ENCODE measurements at regions not wholly inside any gene's neighbourhood (a gene's known extent, or its start where the extent isn't known, plus 50 kb on each side); places are given as distances from the start of the nearest gene placed in this dataset.

DNA sequence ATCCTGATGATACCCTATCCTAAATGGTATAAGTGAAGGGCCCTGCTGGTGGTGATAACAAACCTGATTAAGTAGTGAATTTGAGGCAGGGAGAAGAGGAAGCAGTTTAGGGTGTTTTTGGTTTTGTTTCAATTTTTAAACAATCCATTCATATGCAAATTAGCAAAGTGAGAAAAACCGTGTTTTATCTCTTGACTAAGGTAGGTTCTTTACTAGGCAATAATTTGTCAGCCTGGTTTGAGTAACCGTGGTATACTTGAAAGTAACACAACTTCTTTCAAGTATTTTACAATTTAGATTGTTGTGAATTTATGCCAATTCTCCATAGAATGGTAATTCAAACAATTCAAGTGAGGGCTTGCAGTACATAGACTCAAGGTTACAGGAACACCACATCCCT lies 177.8 kb upstream of the CD180 start:
- DNase-seq (ENCODE audit: low spot score): no peak
- TF ChIP-seq, protein P1, sequence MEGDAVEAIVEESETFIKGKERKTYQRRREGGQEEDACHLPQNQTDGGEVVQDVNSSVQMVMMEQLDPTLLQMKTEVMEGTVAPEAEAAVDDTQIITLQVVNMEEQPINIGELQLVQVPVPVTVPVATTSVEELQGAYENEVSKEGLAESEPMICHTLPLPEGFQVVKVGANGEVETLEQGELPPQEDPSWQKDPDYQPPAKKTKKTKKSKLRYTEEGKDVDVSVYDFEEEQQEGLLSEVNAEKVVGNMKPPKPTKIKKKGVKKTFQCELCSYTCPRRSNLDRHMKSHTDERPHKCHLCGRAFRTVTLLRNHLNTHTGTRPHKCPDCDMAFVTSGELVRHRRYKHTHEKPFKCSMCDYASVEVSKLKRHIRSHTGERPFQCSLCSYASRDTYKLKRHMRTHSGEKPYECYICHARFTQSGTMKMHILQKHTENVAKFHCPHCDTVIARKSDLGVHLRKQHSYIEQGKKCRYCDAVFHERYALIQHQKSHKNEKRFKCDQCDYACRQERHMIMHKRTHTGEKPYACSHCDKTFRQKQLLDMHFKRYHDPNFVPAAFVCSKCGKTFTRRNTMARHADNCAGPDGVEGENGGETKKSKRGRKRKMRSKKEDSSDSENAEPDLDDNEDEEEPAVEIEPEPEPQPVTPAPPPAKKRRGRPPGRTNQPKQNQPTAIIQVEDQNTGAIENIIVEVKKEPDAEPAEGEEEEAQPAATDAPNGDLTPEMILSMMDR (IDR thresholded peaks at IDR 0.05; ENCODE audit: extremely low read depth, missing control alignments): no peak

DNA sequence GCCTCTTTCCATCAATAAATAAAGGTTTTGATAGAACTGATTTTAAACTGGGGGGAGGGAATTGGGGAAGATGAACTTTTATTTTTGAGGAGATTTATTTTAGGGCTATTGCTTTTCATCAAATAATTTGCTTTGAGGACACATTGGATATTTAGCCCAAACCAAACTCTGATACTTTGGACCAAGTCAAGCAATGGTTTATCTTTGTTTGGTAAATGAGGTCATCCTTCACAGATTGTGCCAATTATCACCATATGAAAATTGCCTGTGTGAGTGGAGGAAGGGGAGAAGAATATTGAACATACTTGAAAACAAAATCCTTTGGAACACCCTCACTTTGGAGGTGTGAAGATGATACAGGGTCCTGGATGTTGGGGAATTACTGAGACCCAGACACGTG lies 176.9 kb upstream of the CD180 start:
- TF ChIP-seq, protein P1 (IDR thresholded peaks at IDR 0.05; ENCODE audit: extremely low read depth, missing control alignments): no peak
- no peak for DNase-seq (ENCODE audit: low spot score)

DNA sequence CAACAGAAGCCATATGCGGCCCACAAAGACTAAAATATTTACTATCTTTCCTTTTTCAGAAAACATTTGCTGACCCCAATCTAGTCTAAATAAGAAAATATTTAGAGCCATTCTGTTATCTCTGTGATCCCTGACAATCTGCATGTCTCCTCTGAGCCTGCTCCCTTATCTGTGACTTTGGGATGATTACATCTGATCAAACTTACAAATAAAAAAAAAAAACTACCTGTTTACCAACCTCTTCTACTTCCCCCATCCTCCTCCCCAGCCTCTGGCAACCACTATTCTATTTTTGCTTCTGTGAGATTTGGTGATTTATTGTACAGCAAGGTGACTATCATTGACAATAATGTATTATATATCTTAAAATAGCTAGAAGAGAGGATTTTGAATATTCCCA lies 176.3 kb upstream of the CD180 start:
- DNase-seq (ENCODE audit: low spot score): no peak
- TF ChIP-seq, protein P1 (IDR thresholded peaks at IDR 0.05; ENCODE audit: extremely low read depth, missing control alignments): no peak

DNA sequence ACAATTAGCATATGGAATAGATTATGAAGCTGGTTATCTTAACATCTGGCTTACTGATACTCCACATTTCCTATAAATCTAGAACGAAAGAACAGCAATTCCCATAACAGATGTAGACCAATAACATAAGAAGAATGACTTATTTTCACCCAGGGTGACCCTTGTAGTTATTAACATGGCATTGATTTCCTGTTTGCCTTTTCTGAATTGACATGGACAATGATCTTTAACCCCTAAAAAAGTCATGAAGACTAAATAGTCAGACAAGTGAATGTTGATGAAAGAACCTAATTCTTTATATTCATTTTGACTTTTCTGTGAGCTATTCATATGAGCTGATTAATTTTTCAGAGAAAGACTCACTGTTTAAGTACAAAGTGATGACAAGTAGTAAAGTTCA lies 175.3 kb upstream of the CD180 start:
- TF ChIP-seq, protein P1 (IDR thresholded peaks at IDR 0.05; ENCODE audit: extremely low read depth, missing control alignments): no peak
- no peak for DNase-seq (ENCODE audit: low spot score)

DNA sequence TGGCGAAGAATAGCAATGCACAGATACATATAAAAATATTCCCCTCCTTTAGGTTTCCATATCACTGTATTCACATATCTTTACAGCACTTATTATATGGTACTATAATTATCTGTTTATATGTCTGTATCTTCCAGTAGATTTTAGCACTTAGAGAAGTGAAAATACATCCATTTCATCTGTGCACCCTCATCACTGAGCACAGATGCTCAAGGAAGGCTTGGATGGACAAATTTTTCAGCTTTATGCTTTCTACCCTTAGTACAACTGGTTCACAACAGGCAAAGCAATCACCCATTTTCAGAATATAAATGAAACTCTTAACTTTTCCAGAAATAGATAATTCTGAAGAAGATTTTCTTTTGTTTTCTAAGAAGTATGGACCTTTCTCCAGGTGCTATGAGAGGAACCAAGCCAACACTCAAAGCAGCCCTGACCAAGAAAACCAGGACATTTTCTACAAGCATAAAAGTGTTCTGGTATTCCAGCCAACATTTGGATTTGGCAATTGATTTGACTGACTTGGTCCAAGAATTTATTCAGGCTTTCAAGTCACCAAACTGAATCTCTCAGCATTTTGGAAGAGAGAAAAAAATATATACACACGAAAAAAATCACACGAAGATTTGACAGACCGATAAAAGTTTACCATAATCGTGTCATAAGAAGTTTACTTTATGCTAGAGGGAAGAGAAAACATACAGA lies 170.2 kb upstream of the CD180 start:
- TF ChIP-seq, protein P1 (IDR thresholded peaks at IDR 0.05; ENCODE audit: extremely low read depth, missing control alignments): no peak
- DNase-seq (ENCODE audit: low spot score): no peak

DNA sequence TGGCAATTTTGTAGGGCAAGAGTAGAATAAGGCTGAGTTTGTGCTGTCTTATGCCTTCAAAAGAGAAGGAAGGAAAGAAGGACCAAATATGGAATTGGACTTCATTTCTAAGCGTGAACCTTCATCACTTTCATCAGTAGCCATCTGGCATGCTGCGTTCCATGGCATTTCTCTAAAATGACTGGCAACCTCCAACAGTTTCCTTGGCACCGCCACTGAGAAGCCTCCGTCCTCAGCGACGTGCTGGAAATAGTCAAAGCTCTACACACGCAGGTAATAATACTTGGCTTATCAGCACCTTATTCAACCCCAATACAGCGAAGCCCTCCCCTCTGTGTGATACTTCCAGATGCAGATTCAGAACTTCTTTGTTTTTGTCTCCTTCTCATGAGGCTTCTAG lies 169.7 kb upstream of the CD180 start:
- TF ChIP-seq, protein P1 (IDR thresholded peaks at IDR 0.05; ENCODE audit: extremely low read depth, missing control alignments): no peak

DNA sequence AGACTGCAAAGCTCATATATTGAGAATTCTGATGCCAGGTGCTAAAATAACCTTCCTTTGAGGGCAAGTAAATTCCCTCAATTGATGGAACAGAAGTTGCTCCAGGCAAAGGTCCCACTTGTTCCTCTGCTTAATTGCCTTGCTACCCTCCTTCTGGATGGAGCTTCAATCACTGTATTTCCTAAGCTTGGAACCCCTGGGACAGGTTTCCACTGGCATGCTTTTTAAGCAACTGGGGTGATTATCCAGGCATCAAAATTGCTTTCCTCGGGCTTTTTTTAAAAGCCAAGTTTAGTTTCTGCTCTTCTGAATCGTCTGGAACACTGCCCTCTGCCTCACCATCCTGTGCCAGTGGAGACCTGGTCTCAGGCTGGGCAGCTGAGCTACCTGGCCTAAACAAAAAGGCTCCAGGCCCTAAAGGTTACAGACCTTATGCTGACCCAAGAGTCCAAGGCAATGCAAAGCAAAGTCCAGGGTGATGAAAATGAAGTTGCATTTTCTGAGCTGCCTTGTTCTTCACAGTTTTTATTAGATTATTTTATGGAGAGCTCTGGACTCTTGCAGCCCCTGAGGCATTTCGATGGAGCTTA lies 167.9 kb upstream of the CD180 start:
- TF ChIP-seq, protein P1 (IDR thresholded peaks at IDR 0.05; ENCODE audit: extremely low read depth, missing control alignments): no peak
- no peak for DNase-seq (ENCODE audit: low spot score)

More for the DNA sequence above, 169.7 kb upstream of the CD180 start:
- DNase-seq (ENCODE audit: low spot score): no peak

Measured in GM20000 (cell line).